ENCODE measurements at regions not wholly inside any gene's neighbourhood (a gene's known extent, or its start where the extent isn't known, plus 50 kb on each side); places are given as distances from the start of the nearest gene placed in this dataset.
"Not testable (repeated sequence)": the region's sequence is repeated elsewhere in the genome, so short reads cannot be mapped to it uniquely, and the experiment has no call there.

GRCh38 chr4:146107587-146108240 lies 67.8 kb upstream of the LSM6 start:
- Histone ChIP-seq H3K4me3 (no peak overlapping the region), H3K4me1 (no peaks in the 10 kb centered on the region), H3K27ac (no peak overlapping the region), H3K27me3 (no peaks in the 10 kb centered on the region), H3K36me3 (no peaks in the 10 kb centered on the region), H3K9me3 (no peaks in the 10 kb centered on the region)
- DNase-seq: no peak
- intact Hi-C loops (cut with DNase I; ENCODE audit: low total_unique reads): no loop called here
- no peak for TF ChIP-seq CTCF (IDR thresholded peaks at IDR 0.05)

DNA sequence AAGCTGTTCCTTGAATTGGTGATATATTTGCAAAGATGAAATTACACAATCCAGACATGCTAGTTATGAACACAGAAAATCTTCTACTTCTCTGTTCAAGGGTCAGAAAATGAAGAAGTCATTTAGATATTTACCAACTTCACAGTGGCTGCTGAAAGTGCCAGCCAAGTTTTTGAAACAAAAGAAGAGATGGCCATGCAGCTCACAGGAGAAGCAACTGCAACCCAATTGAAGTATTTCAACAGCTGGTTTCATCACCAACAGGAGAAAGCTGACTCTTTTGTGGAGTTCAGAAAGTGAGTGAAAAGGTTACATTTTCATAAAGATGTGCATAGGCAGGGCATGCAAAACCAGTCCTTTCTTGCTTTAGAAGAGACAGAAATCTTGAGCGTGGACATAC lies 70.1 kb upstream of the LSM6 start:
- no peaks in the 10 kb centered on the region for H3K9me3 ChIP-seq
- no peak overlapping the region for H3K27ac ChIP-seq
- no peak for DNase-seq
- intact Hi-C loops (cut with DNase I; ENCODE audit: low total_unique reads): no loop called here
- no peaks in the 10 kb centered on the region for H3K27me3 ChIP-seq
- H3K36me3 ChIP-seq: no peaks in the 10 kb centered on the region
- H3K4me3 ChIP-seq: no peak overlapping the region
- H3K4me1 ChIP-seq: no peaks in the 10 kb centered on the region
- TF ChIP-seq CTCF (IDR thresholded peaks at IDR 0.05): no peak

DNA sequence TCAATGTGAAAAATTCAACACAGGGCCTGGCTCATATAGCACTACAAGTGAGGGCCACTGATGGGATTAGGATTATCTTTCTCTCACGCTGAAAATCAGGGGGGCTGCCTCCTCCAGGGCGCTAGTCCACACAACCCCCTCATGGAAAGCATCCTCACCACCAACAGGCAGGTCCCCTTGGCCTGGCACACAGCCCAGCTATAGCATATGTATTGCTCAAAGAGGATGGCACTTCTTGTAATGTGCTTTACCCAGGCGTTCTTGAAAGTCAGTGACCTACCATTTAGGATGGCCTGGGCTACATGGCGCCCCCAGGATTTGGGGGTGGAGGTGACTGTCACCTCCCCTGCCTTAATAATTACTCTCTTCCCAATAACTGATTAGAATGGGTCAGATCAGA lies 71.0 kb upstream of the LSM6 start:
- Histone ChIP-seq H3K4me1 (no peaks in the 10 kb centered on the region), H3K9me3 (no peaks in the 10 kb centered on the region), H3K4me3 (no peak overlapping the region), H3K27me3 (no peaks in the 10 kb centered on the region), H3K27ac (no peak overlapping the region), H3K36me3 (no peaks in the 10 kb centered on the region)
- intact Hi-C loops (cut with DNase I; ENCODE audit: low total_unique reads): no loop called here
- DNase-seq: no peak
- no peak for TF ChIP-seq CTCF (IDR thresholded peaks at IDR 0.05)

- intact Hi-C loops (cut with DNase I; ENCODE audit: low total_unique reads); H3K27ac ChIP-seq; H3K4me1 ChIP-seq; DNase-seq; H3K27me3 ChIP-seq; H3K36me3 ChIP-seq; H3K9me3 ChIP-seq; H3K4me3 ChIP-seq: not testable (repeated sequence)
These were observed 71.5 kb upstream of the LSM6 start for GRCh38 chr4:146104052-146104451.

- no peaks in the 10 kb centered on the region for H3K9me3 ChIP-seq
- H3K27me3 ChIP-seq: no peaks in the 10 kb centered on the region
- no peak overlapping the region for H3K27ac ChIP-seq
- no peak overlapping the region for H3K4me3 ChIP-seq
- intact Hi-C loops (cut with DNase I; ENCODE audit: low total_unique reads): no loop called here
- no peak for DNase-seq
- H3K4me1 ChIP-seq: no peaks in the 10 kb centered on the region
- H3K36me3 ChIP-seq: no peaks in the 10 kb centered on the region
- no peak for TF ChIP-seq CTCF (IDR thresholded peaks at IDR 0.05)
These were observed 75.9 kb upstream of the LSM6 start for GRCh38 chr4:146099585-146099984.

GRCh38 chr4:146098978-146099377 lies 76.5 kb upstream of the LSM6 start:
- no peaks in the 10 kb centered on the region for H3K4me1 ChIP-seq
- no peaks in the 10 kb centered on the region for H3K9me3 ChIP-seq
- no peaks in the 10 kb centered on the region for H3K27me3 ChIP-seq
- DNase-seq: no peak
- no peaks in the 10 kb centered on the region for H3K36me3 ChIP-seq
- TF ChIP-seq CTCF (IDR thresholded peaks at IDR 0.05): no peak
- H3K4me3 ChIP-seq: no peak overlapping the region
- no peak overlapping the region for H3K27ac ChIP-seq
- intact Hi-C loops (cut with DNase I; ENCODE audit: low total_unique reads): no loop called here
